Psoas muscle (tissue), 7 donors: ENCODE measurements at regions not wholly inside any gene's neighbourhood (a gene's known extent, or its start where the extent isn't known, plus 50 kb on each side); places are given as distances from the start of the nearest gene placed in this dataset.
A peak's percentile ranks its signal among the peaks of the same experiment; 100 is the strongest.

Source experiments
- ATAC-seq, 4 donors: fragments of 200-7000 bp; cut with Tn5 transposase; one replicate each; pipeline ENCODE4 v1.9.1; 2020; ENCODE audit warnings: moderate library complexity in 3 of 4, mild to moderate bottlenecking in 2 of 4
- DNase-seq, 2 donors: peaks; one replicate each; pipeline ENCODE4 v3.0.0-alpha.2; 2020
- H3K27ac ChIP-seq: fragments of 200-600 bp; one replicate; pipeline ENCODE4 v1.8.0; 2022
- H3K27me3 ChIP-seq, 3 donors: fragments of 200-600 bp in 1 of 3; one replicate each; pipeline versions ENCODE4 v1.6.1 to v1.8.0; 2013 to 2022; ENCODE audit warnings: low read length in 2 of 3, mild to moderate bottlenecking in 2 of 3, moderate library complexity in 1 of 3; ENCODE audit not compliant: insufficient read depth in 3 of 3
- H3K36me3 ChIP-seq, 2 donors: fragments of 200-600 bp in 1 of 2; one replicate each; pipeline versions ENCODE4 v1.6.1 to v1.8.0; 2013 to 2022; ENCODE audit warnings: low read depth in 1 of 2, mild to moderate bottlenecking in 1 of 2, moderate library complexity in 1 of 2; ENCODE audit not compliant: insufficient read depth in 1 of 2
- H3K4me1 ChIP-seq: fragments of 200-600 bp; one replicate; pipeline ENCODE4 v1.8.0; 2022
- H3K4me3 ChIP-seq: fragments of 200-600 bp; one replicate; pipeline ENCODE4 v1.8.0; 2022; ENCODE audit warnings: mild to moderate bottlenecking
- H3K9me3 ChIP-seq: fragments of 200-600 bp; one replicate; pipeline ENCODE4 v1.8.0; 2022
- CTCF ChIP-seq: fragments of 200-600 bp; IDR thresholded peaks from one replicate; pipeline ENCODE4 v1.8.0; 2022; ENCODE audit warnings: antibody characterized with exemption
- WGBS, 3 donors: extraction: QIAGEN DNeasy Blood & Tissue Kit; methylation state at CpG; one replicate each; pipeline versions ENCODE4 v1.1.6 to v1.1.7; 2013; 5-methylcytosine and 5-hydroxymethylcytosine counted together
- intact Hi-C, 2 donors: fragments of 100-400 bp; cut with DNase I; formaldehyde crosslinking; loops; one replicate each; pipeline versions ENCODE4 v1.11.0 to v1.14.2; 2022
- donor health status: healthy with polysubstance abuse.
- donor health status: DM: no; HTN: no; CAD: no; lungs with moderate emphysema.
- donor health status: Bipolar disorder and iron deficiency.
- donor health status: healthy.
- donor health status: DM: yes; HTN: yes; CAD: no.
- donor health status: DM: no; HTN: no; CAD: no.
- donor health status: DM: yes; HTN: yes; CAD: no.

- TF ChIP-seq CTCF = no peak
- Histone ChIP-seq H3K9me3 (no peaks in the 10 kb centered on the region), H3K27me3 (peaks cover 0 to 41% (median 11%) of the 10 kb centered on the region in 3 donors), H3K4me1 (no peaks in the 10 kb centered on the region), H3K27ac (no peak overlapping the region), H3K36me3 (no peaks in the 10 kb centered on the region), H3K4me3 (no peak overlapping the region)
- WGBS, 3 donors = 67 to 71% (median 70%) methylated on average over 13 of the region's 13 CpGs
- ATAC-seq (no peak), DNase-seq (no peak)
- intact Hi-C loops = no loop called here
These were observed 57.5 kb upstream of the ETV3 start for GRCh38 chr1:157195521-157196244.

- H3K27me3 ChIP-seq = peaks cover 0 to 41% (median 11%) of the 10 kb centered on the region in 3 donors
These were observed 56.7 kb upstream of the ETV3 start for GRCh38 chr1:157194731-157195520.

GRCh38 chr1:157193702-157194391 is 55.7 kb upstream of the ETV3 start:
- ATAC-seq (no peak), DNase-seq (peak in 1 of 2 donors; percentile 38)
- WGBS, 3 donors = 42 to 45% (median 42%) methylated on average over 20 of the region's 20 CpGs
- TF ChIP-seq CTCF = peak; percentile 46
- no peak overlapping the region for H3K4me3 ChIP-seq
- intact Hi-C loops = loop anchor here in 1 of 2 donors (5.0 kb wide), 1 partner anchor 293 kb away; no protein-coding TSS in a partner anchor
- H3K27me3 ChIP-seq = peaks cover 0 to 41% (median 11%) of the 10 kb centered on the region in 3 donors
- no peaks in the 10 kb centered on the region for H3K4me1 ChIP-seq
- H3K36me3 ChIP-seq = no peaks in the 10 kb centered on the region
- H3K27ac ChIP-seq = no peak overlapping the region
- no peaks in the 10 kb centered on the region for H3K9me3 ChIP-seq

More at GRCh38 chr1:157194731-157195520, 56.7 kb upstream of the ETV3 start:
- Histone ChIP-seq H3K4me3 (no peak overlapping the region), H3K27ac (no peak overlapping the region), H3K36me3 (no peaks in the 10 kb centered on the region), H3K9me3 (no peaks in the 10 kb centered on the region), H3K4me1 (no peaks in the 10 kb centered on the region)
- 15 to 25% (median 21%) methylated on average over 37 to 67 of the region's 67 CpGs for WGBS, 3 donors
- no peak for DNase-seq
- no peak for TF ChIP-seq CTCF
- intact Hi-C loops = loop anchor here in 1 of 2 donors (5.0 kb wide), 1 partner anchor 292 kb away; no protein-coding TSS in a partner anchor
- ATAC-seq = no peak

- TF ChIP-seq CTCF = no peak
- DNase-seq (no peak), ATAC-seq (no peak)
- Histone ChIP-seq H3K4me3 (no peak overlapping the region), H3K27me3 (peaks cover 0 to 41% (median 11%) of the 10 kb centered on the region in 3 donors), H3K36me3 (no peaks in the 10 kb centered on the region), H3K4me1 (no peaks in the 10 kb centered on the region), H3K9me3 (no peaks in the 10 kb centered on the region), H3K27ac (no peak overlapping the region)
- 35 to 42% (median 35%) methylated on average over 1 of the region's 1 CpG for WGBS, 3 donors
- intact Hi-C loops = loop anchor here in 1 of 2 donors (5.0 kb wide), 1 partner anchor 294 kb away; no protein-coding TSS in a partner anchor
These were observed 55.0 kb upstream of the ETV3 start for GRCh38 chr1:157193219-157193618.
